ENCODE measurements at regions not wholly inside any gene's neighbourhood (a gene's known extent, or its start where the extent isn't known, plus 50 kb on each side); places are given as distances from the start of the nearest gene placed in this dataset.

GRCh38 chr1:58005212-58005611, 541.3 kb downstream of the OMA1 start:
- no peak for DNase-seq
- in situ Hi-C loops (cut with HindIII; ENCODE audit: low pct_ligation_motif_present, low pct_unique_long_range_greater_than_20kb, low sequenced_read_pairs) = no loop called here

GRCh38 chr1:58003988-58004387, 542.5 kb downstream of the OMA1 start:
- in situ Hi-C loops (cut with HindIII; ENCODE audit: low pct_ligation_motif_present, low pct_unique_long_range_greater_than_20kb, low sequenced_read_pairs) = no loop called here

GRCh38 chr1:58003059-58003458, 543.5 kb downstream of the OMA1 start:
- no peak for DNase-seq

More at GRCh38 chr1:58003988-58004387, 542.5 kb downstream of the OMA1 start:
- no peak for DNase-seq

GRCh38 chr1:58000821-58001220, 545.7 kb downstream of the OMA1 start:
- DNase-seq = no peak
- in situ Hi-C loops (cut with HindIII; ENCODE audit: low pct_ligation_motif_present, low pct_unique_long_range_greater_than_20kb, low sequenced_read_pairs) = no loop called here

More at GRCh38 chr1:58003059-58003458, 543.5 kb downstream of the OMA1 start:
- in situ Hi-C loops (cut with HindIII; ENCODE audit: low pct_ligation_motif_present, low pct_unique_long_range_greater_than_20kb, low sequenced_read_pairs) = no loop called here

- no peak for DNase-seq
- in situ Hi-C loops (cut with HindIII; ENCODE audit: low pct_ligation_motif_present, low pct_unique_long_range_greater_than_20kb, low sequenced_read_pairs) = no loop called here
Measured at GRCh38 chr1:58000116-58000515, 546.4 kb downstream of the OMA1 start.

GRCh38 chr1:57996400-57996799, 550.1 kb downstream of the OMA1 start:
- DNase-seq = no peak
- in situ Hi-C loops (cut with HindIII; ENCODE audit: low pct_ligation_motif_present, low pct_unique_long_range_greater_than_20kb, low sequenced_read_pairs) = no loop called here

- no peak for DNase-seq
- in situ Hi-C loops (cut with HindIII; ENCODE audit: low pct_ligation_motif_present, low pct_unique_long_range_greater_than_20kb, low sequenced_read_pairs) = no loop called here
Measured at GRCh38 chr1:57991289-57991688, 555.2 kb downstream of the OMA1 start.

GRCh38 chr1:57989877-57990276, 556.6 kb downstream of the OMA1 start:
- in situ Hi-C loops (cut with HindIII; ENCODE audit: low pct_ligation_motif_present, low pct_unique_long_range_greater_than_20kb, low sequenced_read_pairs) = no loop called here
- no peak for DNase-seq

- no peak for DNase-seq
- in situ Hi-C loops (cut with HindIII; ENCODE audit: low pct_ligation_motif_present, low pct_unique_long_range_greater_than_20kb, low sequenced_read_pairs) = no loop called here
Measured at GRCh38 chr1:57987523-57987922, 559.0 kb downstream of the OMA1 start.

- in situ Hi-C loops (cut with HindIII; ENCODE audit: low pct_ligation_motif_present, low pct_unique_long_range_greater_than_20kb, low sequenced_read_pairs) = no loop called here
- DNase-seq = no peak
Measured at GRCh38 chr1:57986432-57986831, 560.1 kb downstream of the OMA1 start.

GRCh38 chr1:57984277-57984676, 560.4 kb upstream of the DAB1 start:
- in situ Hi-C loops (cut with HindIII; ENCODE audit: low pct_ligation_motif_present, low pct_unique_long_range_greater_than_20kb, low sequenced_read_pairs) = no loop called here
- no peak for DNase-seq

- in situ Hi-C loops (cut with HindIII; ENCODE audit: low pct_ligation_motif_present, low pct_unique_long_range_greater_than_20kb, low sequenced_read_pairs) = no loop called here
- DNase-seq = no peak
Measured at GRCh38 chr1:57983441-57983840, 559.6 kb upstream of the DAB1 start.

GRCh38 chr1:57982852-57983251, 559.0 kb upstream of the DAB1 start:
- in situ Hi-C loops (cut with HindIII; ENCODE audit: low pct_ligation_motif_present, low pct_unique_long_range_greater_than_20kb, low sequenced_read_pairs) = no loop called here
- DNase-seq = no peak

- in situ Hi-C loops (cut with HindIII; ENCODE audit: low pct_ligation_motif_present, low pct_unique_long_range_greater_than_20kb, low sequenced_read_pairs) = no loop called here
- DNase-seq = no peak
Measured at GRCh38 chr1:57976216-57976615, 552.4 kb upstream of the DAB1 start.

GRCh38 chr1:57968321-57968720, 544.5 kb upstream of the DAB1 start:
- no peak for DNase-seq
- in situ Hi-C loops (cut with HindIII; ENCODE audit: low pct_ligation_motif_present, low pct_unique_long_range_greater_than_20kb, low sequenced_read_pairs) = no loop called here

GRCh38 chr1:57966751-57967406, 543.0 kb upstream of the DAB1 start:
- in situ Hi-C loops (cut with HindIII; ENCODE audit: low pct_ligation_motif_present, low pct_unique_long_range_greater_than_20kb, low sequenced_read_pairs) = no loop called here
- DNase-seq = peak; percentile 4

GRCh38 chr1:57966340-57966739, 542.5 kb upstream of the DAB1 start:
- no peak for DNase-seq
- in situ Hi-C loops (cut with HindIII; ENCODE audit: low pct_ligation_motif_present, low pct_unique_long_range_greater_than_20kb, low sequenced_read_pairs) = no loop called here

- DNase-seq = no peak
- in situ Hi-C loops (cut with HindIII; ENCODE audit: low pct_ligation_motif_present, low pct_unique_long_range_greater_than_20kb, low sequenced_read_pairs) = no loop called here
Measured at GRCh38 chr1:57963581-57963980, 539.7 kb upstream of the DAB1 start.

- in situ Hi-C loops (cut with HindIII; ENCODE audit: low pct_ligation_motif_present, low pct_unique_long_range_greater_than_20kb, low sequenced_read_pairs) = no loop called here
- no peak for DNase-seq
Measured at GRCh38 chr1:57959531-57960241, 535.8 kb upstream of the DAB1 start.

GRCh38 chr1:57957576-57957975, 533.7 kb upstream of the DAB1 start:
- DNase-seq = no peak
- in situ Hi-C loops (cut with HindIII; ENCODE audit: low pct_ligation_motif_present, low pct_unique_long_range_greater_than_20kb, low sequenced_read_pairs) = no loop called here
